NCI-H82 (cell line): ENCODE measurements at regions not wholly inside any gene's neighbourhood (a gene's known extent, or its start where the extent isn't known, plus 50 kb on each side); places are given as distances from the start of the nearest gene placed in this dataset.

Experiments used
- DNase-seq: peaks from one replicate; lab custom pipeline; 2025; lab: John Stamatoyannopoulos, UW

- DNase-seq: no peak
Observed at GRCh38 chr5:33291216-33292000, 149.4 kb upstream of the TARS1 start.

DNA sequence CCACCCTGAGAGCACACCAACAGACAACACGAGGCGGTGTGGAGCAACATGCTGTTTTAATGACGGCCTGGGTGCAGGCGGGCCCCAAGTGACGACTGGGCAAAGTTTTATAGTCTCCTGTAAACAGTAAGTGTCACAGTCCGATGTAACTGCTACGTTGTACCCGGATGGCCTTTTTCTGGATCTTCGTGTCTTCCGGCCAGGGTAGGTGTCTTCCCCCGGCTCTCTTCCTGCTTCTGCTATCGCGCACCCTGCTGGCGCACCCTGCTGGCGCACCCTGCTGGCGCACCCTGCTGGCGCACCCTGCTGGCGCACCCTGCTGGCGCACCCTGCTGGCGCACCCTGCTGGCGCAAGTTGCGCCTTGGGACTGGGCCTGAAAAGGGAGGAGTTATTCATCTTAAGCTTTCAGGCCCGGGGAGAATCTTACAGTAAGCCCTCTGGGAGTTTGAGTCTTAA lies 143.0 kb upstream of the TARS1 start:
- DNase-seq: no peak

DNA sequence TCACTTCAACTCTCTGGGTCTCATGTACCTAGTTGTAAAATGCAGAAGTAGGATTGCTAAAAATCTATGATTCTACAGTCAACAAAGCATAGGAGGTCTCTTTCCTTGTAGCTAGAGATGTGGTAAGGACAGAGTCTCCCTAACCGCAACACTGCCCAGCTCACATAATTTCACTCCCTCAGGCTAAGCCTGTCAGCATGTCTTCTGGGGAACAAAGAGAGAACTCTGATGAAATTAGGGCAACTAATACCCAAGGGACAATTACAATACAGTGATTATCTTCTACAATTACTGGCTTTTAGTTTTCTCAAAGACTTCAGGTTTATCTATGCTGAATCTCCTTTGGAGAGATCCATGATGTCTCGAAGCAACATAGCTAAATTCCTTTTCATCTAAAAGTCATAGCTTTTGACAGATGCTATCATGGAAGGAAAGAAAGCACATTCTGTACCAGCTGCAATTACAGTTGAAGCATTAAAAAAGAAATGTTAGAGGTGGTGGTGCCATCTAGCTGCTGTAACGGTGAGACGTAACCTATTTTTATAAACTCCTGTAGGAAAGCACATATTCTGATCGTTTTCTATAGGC lies 141.1 kb upstream of the TARS1 start:
- peak; percentile 8 for DNase-seq

- no peak for DNase-seq
Observed at GRCh38 chr5:33300209-33300742, 140.5 kb upstream of the TARS1 start.

DNA sequence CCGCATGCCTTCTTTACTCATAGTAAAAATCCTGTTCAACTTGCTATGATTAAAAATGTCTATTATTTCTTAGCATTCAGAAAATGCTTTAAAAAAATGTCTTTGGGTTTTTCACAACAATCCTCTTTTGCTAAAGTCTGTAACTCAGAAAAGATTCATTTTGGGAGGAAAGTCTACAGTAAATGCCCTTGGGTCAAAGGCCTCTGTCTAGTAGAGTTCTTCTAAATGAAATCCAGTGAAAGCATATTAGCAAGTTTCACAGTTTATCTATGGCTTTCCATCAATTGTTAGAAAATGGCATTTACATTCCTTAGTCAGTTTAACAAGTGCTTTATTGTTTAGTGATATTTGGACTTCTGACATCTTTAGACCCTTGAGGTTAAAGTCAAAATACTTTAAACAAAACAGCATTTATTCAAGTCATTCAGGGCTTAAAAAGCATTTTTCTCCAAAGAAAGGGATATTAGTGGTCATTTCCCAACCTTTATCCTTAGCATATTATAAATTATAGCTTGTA lies 137.1 kb upstream of the TARS1 start:
- DNase-seq: no peak

- DNase-seq: no peak
Observed at GRCh38 chr5:33304601-33305000, 136.2 kb upstream of the TARS1 start.

- no peak for DNase-seq
Observed at GRCh38 chr5:33305572-33305971, 135.2 kb upstream of the TARS1 start.

- no peak for DNase-seq
Observed at GRCh38 chr5:33306758-33307157, 134.0 kb upstream of the TARS1 start.

- no peak for DNase-seq
Observed at GRCh38 chr5:33308586-33308985, 132.2 kb upstream of the TARS1 start.

- no peak for DNase-seq
Observed at GRCh38 chr5:33309068-33309467, 131.7 kb upstream of the TARS1 start.

DNA sequence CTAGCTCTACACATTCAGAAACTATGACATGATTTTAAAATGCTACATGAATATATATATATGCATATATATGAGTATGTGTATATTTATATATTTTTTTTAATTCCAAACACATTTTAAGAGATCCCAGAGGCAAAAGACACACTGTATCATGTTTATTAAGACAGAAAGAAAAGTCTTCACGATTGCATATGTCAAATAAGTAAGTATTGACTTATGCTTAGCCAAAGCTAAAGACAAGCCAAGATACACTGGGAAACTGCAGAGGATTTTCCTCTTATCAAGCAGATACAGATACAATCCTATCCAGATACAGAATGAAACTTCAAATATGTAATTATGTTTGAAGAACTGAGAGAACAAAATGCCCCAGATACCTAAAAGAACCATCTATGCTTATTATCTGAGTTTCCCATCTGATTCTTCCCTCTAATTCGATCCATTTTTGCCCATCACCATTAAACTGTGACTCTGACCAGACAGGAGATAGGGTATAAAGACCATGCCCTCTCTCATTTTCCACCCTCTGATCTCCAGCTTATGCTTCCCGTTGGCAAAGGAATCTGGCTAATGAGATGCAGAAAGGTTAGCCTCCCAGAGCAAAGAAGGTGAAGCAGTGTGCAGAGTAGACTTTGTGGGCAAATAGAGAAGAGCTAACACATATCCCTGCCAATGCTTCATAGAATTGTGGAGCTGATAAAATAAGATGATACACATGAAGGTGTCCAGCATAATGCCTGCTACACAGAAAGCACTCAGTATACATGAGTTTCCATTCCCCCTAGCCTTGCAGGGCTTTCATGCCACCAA lies 131.0 kb upstream of the TARS1 start:
- DNase-seq: no peak

DNA sequence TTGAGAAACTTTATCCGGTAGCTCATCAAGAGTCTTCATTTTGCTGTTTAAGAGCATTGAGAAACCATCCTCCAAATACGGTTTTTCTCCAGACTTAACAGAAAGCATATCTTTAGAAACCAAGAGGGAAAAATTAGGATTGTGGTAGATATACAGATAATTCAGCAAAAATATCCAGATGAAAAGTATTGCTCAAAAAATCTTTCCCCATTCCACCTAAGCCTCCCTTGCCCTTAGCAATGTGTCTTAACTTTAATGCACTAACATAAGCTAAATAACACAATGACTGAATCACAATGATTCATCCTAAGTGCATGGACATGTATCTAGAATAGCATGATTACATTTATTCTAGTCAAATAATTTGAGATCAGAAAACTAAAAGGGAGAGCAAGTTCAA lies 130.3 kb upstream of the TARS1 start:
- no peak for DNase-seq

DNA sequence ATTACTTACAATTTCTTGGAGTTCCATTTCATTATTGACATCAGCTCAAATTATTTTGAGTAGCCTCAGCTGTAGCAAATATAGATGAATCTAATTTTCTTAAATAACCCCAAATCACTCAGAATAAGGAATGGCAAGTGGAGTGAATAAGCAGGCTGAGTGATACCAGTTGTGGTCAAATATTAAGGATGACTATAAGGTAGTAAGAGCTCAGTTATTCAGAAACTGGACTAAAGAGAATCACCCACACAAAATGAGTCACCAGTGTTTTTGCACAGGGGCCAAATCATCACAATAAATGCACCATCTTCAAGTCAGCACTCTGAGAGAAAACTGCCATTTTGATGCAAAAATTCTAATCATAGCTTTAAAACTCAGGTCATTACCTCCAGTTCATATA lies 128.9 kb upstream of the TARS1 start:
- no peak for DNase-seq

GRCh38 chr5:33312571-33313549 lies 127.9 kb upstream of the TARS1 start:
- DNase-seq: peak; percentile 0

GRCh38 chr5:33315189-33315588 lies 125.6 kb upstream of the TARS1 start:
- DNase-seq: no peak

GRCh38 chr5:33316773-33317172 lies 124.0 kb upstream of the TARS1 start:
- no peak for DNase-seq

- no peak for DNase-seq
Observed at GRCh38 chr5:33317271-33317670, 123.5 kb upstream of the TARS1 start.

- DNase-seq: no peak
Observed at GRCh38 chr5:33319151-33319550, 121.6 kb upstream of the TARS1 start.

- DNase-seq: no peak
Observed at GRCh38 chr5:33319841-33320240, 120.9 kb upstream of the TARS1 start.

DNA sequence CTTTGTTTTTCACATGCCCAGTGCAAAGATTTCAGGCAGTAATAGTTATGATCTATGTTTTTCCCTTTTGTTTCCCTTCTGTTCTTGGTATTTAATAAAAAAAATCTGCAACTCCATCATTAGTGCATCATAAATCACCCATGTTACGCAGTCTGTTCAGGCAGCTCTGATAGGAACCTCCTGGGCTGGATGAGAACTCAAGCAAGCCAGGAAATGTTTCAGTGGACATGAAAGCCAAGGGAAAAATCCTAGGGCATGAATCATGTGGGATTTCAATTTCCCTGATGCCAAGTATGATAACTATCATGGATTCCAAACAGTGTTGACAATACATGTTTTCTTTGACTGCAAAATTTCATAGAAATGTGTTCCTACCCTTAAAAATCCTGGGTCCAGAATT lies 119.7 kb upstream of the TARS1 start:
- DNase-seq: no peak

DNA sequence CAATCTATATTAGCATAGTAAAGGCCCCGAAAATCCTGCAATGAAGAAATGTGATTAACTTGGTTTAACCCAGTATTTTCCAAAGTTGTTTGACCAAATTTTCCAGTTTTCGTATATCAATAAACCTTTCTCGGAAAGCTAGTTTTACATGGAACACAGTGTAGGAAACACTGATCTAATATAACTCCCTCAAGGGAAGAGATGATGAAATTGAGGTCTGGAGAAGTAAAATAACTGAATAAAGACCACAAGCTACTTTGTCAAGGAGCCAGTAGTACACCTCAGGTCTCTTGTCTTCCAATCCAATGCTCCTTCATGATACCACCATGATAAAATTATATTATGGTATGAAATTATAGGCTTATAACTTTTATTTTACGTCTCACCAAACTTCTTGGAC lies 118.1 kb upstream of the TARS1 start:
- DNase-seq: no peak
